ENCODE measurements at regions not wholly inside any gene's neighbourhood (a gene's known extent, or its start where the extent isn't known, plus 50 kb on each side); places are given as distances from the start of the nearest gene placed in this dataset.
"Not testable (repeated sequence)": the region's sequence is repeated elsewhere in the genome, so short reads cannot be mapped to it uniquely, and the experiment has no call there.

GRCh38 chr3:198139037-198139436 lies 179.0 kb downstream of the LMLN start:
- H3K4me1 Mint-ChIP-seq; H3K27me3 Mint-ChIP-seq; H3K4me3 Mint-ChIP-seq; H3K9me3 Mint-ChIP-seq; H3K27ac Mint-ChIP-seq; DNase-seq; POLR2A ChIA-PET; H3K36me3 Mint-ChIP-seq (ENCODE audit: low read depth); CTCF ChIA-PET: not testable (repeated sequence)

- CTCF ChIA-PET; H3K27me3 Mint-ChIP-seq; DNase-seq; POLR2A ChIA-PET; H3K4me1 Mint-ChIP-seq; H3K27ac Mint-ChIP-seq; H3K36me3 Mint-ChIP-seq (ENCODE audit: low read depth); H3K4me3 Mint-ChIP-seq; H3K9me3 Mint-ChIP-seq: not testable (repeated sequence)
These were observed 179.6 kb downstream of the LMLN start for GRCh38 chr3:198139513-198140167.

GRCh38 chr3:198143300-198144137 lies 183.5 kb downstream of the LMLN start:
- H3K36me3 Mint-ChIP-seq (ENCODE audit: low read depth); H3K27ac Mint-ChIP-seq; DNase-seq; H3K4me3 Mint-ChIP-seq; POLR2A ChIA-PET; H3K27me3 Mint-ChIP-seq; H3K4me1 Mint-ChIP-seq; H3K9me3 Mint-ChIP-seq; CTCF ChIA-PET: not testable (repeated sequence)

- H3K27me3 Mint-ChIP-seq; CTCF ChIA-PET; H3K27ac Mint-ChIP-seq; H3K36me3 Mint-ChIP-seq (ENCODE audit: low read depth); POLR2A ChIA-PET; H3K9me3 Mint-ChIP-seq; H3K4me1 Mint-ChIP-seq; H3K4me3 Mint-ChIP-seq; DNase-seq: not testable (repeated sequence)
These were observed 185.3 kb downstream of the LMLN start for GRCh38 chr3:198145231-198145784.

- CTCF ChIA-PET; H3K4me1 Mint-ChIP-seq; DNase-seq; H3K36me3 Mint-ChIP-seq (ENCODE audit: low read depth); H3K9me3 Mint-ChIP-seq; POLR2A ChIA-PET; H3K4me3 Mint-ChIP-seq; H3K27me3 Mint-ChIP-seq; H3K27ac Mint-ChIP-seq: not testable (repeated sequence)
These were observed 186.1 kb downstream of the LMLN start for GRCh38 chr3:198146070-198146469.

- POLR2A ChIA-PET, DNase-seq: not testable (repeated sequence)
These were observed 186.6 kb downstream of the LMLN start for GRCh38 chr3:198146559-198147164.

GRCh38 chr3:198147213-198147612 lies 187.2 kb downstream of the LMLN start:
- POLR2A ChIA-PET; CTCF ChIA-PET; H3K4me3 Mint-ChIP-seq; H3K9me3 Mint-ChIP-seq; H3K4me1 Mint-ChIP-seq; H3K27ac Mint-ChIP-seq; DNase-seq; H3K36me3 Mint-ChIP-seq (ENCODE audit: low read depth); H3K27me3 Mint-ChIP-seq: not testable (repeated sequence)

More at GRCh38 chr3:198146559-198147164, 186.6 kb downstream of the LMLN start:
- H3K27ac Mint-ChIP-seq; CTCF ChIA-PET; H3K4me1 Mint-ChIP-seq; H3K27me3 Mint-ChIP-seq; H3K36me3 Mint-ChIP-seq (ENCODE audit: low read depth); H3K9me3 Mint-ChIP-seq; H3K4me3 Mint-ChIP-seq: not testable (repeated sequence)

GRCh38 chr3:198147993-198148392 lies 188.0 kb downstream of the LMLN start:
- POLR2A ChIA-PET; H3K4me1 Mint-ChIP-seq; H3K27ac Mint-ChIP-seq; H3K4me3 Mint-ChIP-seq; H3K27me3 Mint-ChIP-seq; H3K36me3 Mint-ChIP-seq (ENCODE audit: low read depth); DNase-seq; H3K9me3 Mint-ChIP-seq; CTCF ChIA-PET: not testable (repeated sequence)

GRCh38 chr3:198149904-198150303 lies 189.9 kb downstream of the LMLN start:
- H3K27me3 Mint-ChIP-seq; H3K36me3 Mint-ChIP-seq (ENCODE audit: low read depth); H3K4me3 Mint-ChIP-seq; POLR2A ChIA-PET; H3K4me1 Mint-ChIP-seq; H3K9me3 Mint-ChIP-seq; CTCF ChIA-PET; H3K27ac Mint-ChIP-seq; DNase-seq: not testable (repeated sequence)

- POLR2A ChIA-PET; H3K36me3 Mint-ChIP-seq (ENCODE audit: low read depth); H3K4me3 Mint-ChIP-seq; DNase-seq; CTCF ChIA-PET; H3K9me3 Mint-ChIP-seq; H3K27me3 Mint-ChIP-seq; H3K27ac Mint-ChIP-seq; H3K4me1 Mint-ChIP-seq: not testable (repeated sequence)
These were observed 191.8 kb downstream of the LMLN start for GRCh38 chr3:198151867-198152266.

GRCh38 chr3:198155771-198156170 lies 195.8 kb downstream of the LMLN start:
- H3K9me3 Mint-ChIP-seq; H3K27ac Mint-ChIP-seq; H3K27me3 Mint-ChIP-seq; H3K4me3 Mint-ChIP-seq; H3K36me3 Mint-ChIP-seq (ENCODE audit: low read depth); POLR2A ChIA-PET; DNase-seq; CTCF ChIA-PET; H3K4me1 Mint-ChIP-seq: not testable (repeated sequence)

- H3K9me3 Mint-ChIP-seq; H3K27me3 Mint-ChIP-seq; H3K4me1 Mint-ChIP-seq; H3K36me3 Mint-ChIP-seq (ENCODE audit: low read depth); H3K4me3 Mint-ChIP-seq; H3K27ac Mint-ChIP-seq; CTCF ChIA-PET; DNase-seq; POLR2A ChIA-PET: not testable (repeated sequence)
These were observed 197.3 kb downstream of the LMLN start for GRCh38 chr3:198157231-198157868.

- H3K4me1 Mint-ChIP-seq; POLR2A ChIA-PET; H3K4me3 Mint-ChIP-seq; DNase-seq; H3K27ac Mint-ChIP-seq; H3K27me3 Mint-ChIP-seq; CTCF ChIA-PET; H3K9me3 Mint-ChIP-seq; H3K36me3 Mint-ChIP-seq (ENCODE audit: low read depth): not testable (repeated sequence)
These were observed 198.0 kb downstream of the LMLN start for GRCh38 chr3:198158007-198158406.

Data from activated CD4-positive, alpha-beta T cell treated with anti-CD3 and anti-CD28 coated beads, Interleukin-2, amount 10 ng/mL, durations not matched to agents 7 days and 5 days (primary cell).